GM23338 (cell line): ENCODE measurements at regions not wholly inside any gene's neighbourhood (a gene's known extent, or its start where the extent isn't known, plus 50 kb on each side); places are given as distances from the start of the nearest gene placed in this dataset.

Experiments
- ATAC-seq: fragments of 200-7000 bp; cut with Tn5 transposase; 3 replicates; pipeline ENCODE4 v1.9.1; 2020
- DNase-seq: peaks from one replicate; pipeline ENCODE4 v3.0.0-alpha.2; 2015; ENCODE audit warnings: low spot score
- H2AFZ ChIP-seq: fragments of 200-600 bp; sonication (generic); 2 replicates; pipeline ENCODE4 v1.8.0; 2016; ENCODE audit warnings: antibody characterized with exemption, mild to moderate bottlenecking, moderate library complexity
- H3F3A ChIP-seq: fragments of 200-600 bp; sonication (generic); replicated peaks from 2 replicates; pipeline ENCODE4 v1.8.0; 2017; ENCODE audit warnings: antibody characterized with exemption, mixed run types, low read depth
- H3K27ac ChIP-seq: fragments of 200-600 bp; sonication (generic); 2 replicates; pipeline ENCODE4 v1.6.1; 2016; ENCODE audit warnings: low read depth
- H3K27me3 ChIP-seq: fragments of 200-600 bp; sonication (generic); 2 replicates; pipeline ENCODE4 v1.8.0; 2016; ENCODE audit warnings: mild to moderate bottlenecking, mixed run types, moderate library complexity; ENCODE audit not compliant: insufficient read depth
- H3K36me3 ChIP-seq: fragments of 200-600 bp; sonication (generic); 2 replicates; pipeline ENCODE4 v1.8.0; 2016; ENCODE audit warnings: mild to moderate bottlenecking; ENCODE audit not compliant: insufficient read depth
- H3K4me1 ChIP-seq: fragments of 200-600 bp; sonication (generic); 2 replicates; pipeline ENCODE4 v1.8.0; 2016; ENCODE audit warnings: mild to moderate bottlenecking, moderate library complexity; ENCODE audit not compliant: insufficient read depth
- H3K4me2 ChIP-seq: fragments of 200-600 bp; sonication (generic); 2 replicates; pipeline ENCODE4 v1.7.1; 2017; ENCODE audit warnings: mixed run types
- H3K4me3 ChIP-seq: fragments of 200-600 bp; sonication (generic); 2 replicates; pipeline ENCODE4 v1.6.1; 2016; ENCODE audit warnings: mixed run types
- H3K79me2 ChIP-seq: fragments of 200-600 bp; sonication (generic); replicated peaks from 2 replicates; pipeline ENCODE4 v1.8.0; 2017; ENCODE audit warnings: mild to moderate bottlenecking; ENCODE audit not compliant: insufficient read depth
- H3K9me2 ChIP-seq: fragments of 200-600 bp; sonication (generic); 2 replicates; pipeline ENCODE4 v1.8.0; 2017; ENCODE audit not compliant: insufficient read depth
- H4K20me1 ChIP-seq: fragments of 200-600 bp; sonication (generic); replicated peaks from 2 replicates; pipeline ENCODE4 v1.8.0; 2017; ENCODE audit warnings: mild to moderate bottlenecking; ENCODE audit not compliant: insufficient read depth
- H3K27ac Mint-ChIP-seq: 2 replicates; pipeline ENCODE4 v1.8.0; 2020; ENCODE audit warnings: inconsistent platforms, mild to moderate bottlenecking, moderate library complexity, mixed read lengths
- H3K27me3 Mint-ChIP-seq: 3 replicates; pipeline ENCODE4 v1.8.0; 2022; ENCODE audit warnings: low read depth, mild to moderate bottlenecking, moderate library complexity, mixed read lengths, inconsistent platforms; ENCODE audit not compliant: insufficient read depth, poor library complexity
- H3K36me3 Mint-ChIP-seq: 3 replicates; pipeline ENCODE4 v1.8.0; 2021; ENCODE audit warnings: low read depth, mild to moderate bottlenecking, inconsistent platforms, moderate library complexity, mixed read lengths
- H3K4me1 Mint-ChIP-seq: 3 replicates; pipeline ENCODE4 v1.8.0; 2020; ENCODE audit warnings: mild to moderate bottlenecking, inconsistent platforms, mixed read lengths
- H3K4me3 Mint-ChIP-seq: 3 replicates; pipeline ENCODE4 v1.8.0; 2021; ENCODE audit warnings: moderate library complexity, mild to moderate bottlenecking, inconsistent platforms, mixed read lengths
- H3K9me3 Mint-ChIP-seq: 3 replicates; pipeline ENCODE4 v1.8.0; 2020; ENCODE audit warnings: moderate library complexity, mild to moderate bottlenecking, inconsistent platforms, mixed read lengths
- CREB1 ChIP-seq: fragments of 250-450 bp; sonication (Bioruptor Pico); IDR thresholded peaks from 2 replicates; pipeline ENCODE4 v1.5.0; 2020; ENCODE audit warnings: low read depth, mild to moderate bottlenecking, moderate library complexity
- CTCF ChIP-seq, 2 experiments: fragments of 200-600 bp in 1 of 2; sonication (generic) in 1 of 2; conservative IDR thresholded peaks; 2 replicates each; pipeline versions ENCODE4 v1.5.1 to v1.6.1; 2016 to 2017; ENCODE audit warnings: antibody characterized with exemption in 2 of 2, low read depth in 2 of 2, mild to moderate bottlenecking in 2 of 2, moderate library complexity in 1 of 2
- EZH2 ChIP-seq: fragments of 200-600 bp; sonication (generic); IDR thresholded peaks from one replicate; pipeline ENCODE4 v1.8.0; 2017; ENCODE audit warnings: antibody characterized with exemption, mild to moderate bottlenecking, low read depth; ENCODE audit not compliant: unreplicated experiment
- EZH2phosphoT487 ChIP-seq: fragments of 200-600 bp; sonication (generic); IDR thresholded peaks from one replicate; pipeline ENCODE4 v1.8.1; 2018; ENCODE audit warnings: antibody characterized with exemption; ENCODE audit not compliant: unreplicated experiment
- JUNB ChIP-seq: IDR thresholded peaks from one replicate; pipeline ENCODE4 v1.6.1; 2016; ENCODE audit warnings: antibody characterized with exemption; ENCODE audit not compliant: unreplicated experiment
- NANOG ChIP-seq: IDR thresholded peaks from 2 replicates; pipeline ENCODE4 v1.6.1; 2016; ENCODE audit warnings: antibody characterized with exemption, borderline replicate concordance
- POLR2AphosphoS5 ChIP-seq: IDR thresholded peaks from 2 replicates; pipeline ENCODE4 v1.6.1; 2016; ENCODE audit warnings: antibody characterized with exemption, low read depth
- REST ChIP-seq: IDR thresholded peaks from one replicate; pipeline ENCODE4 v1.6.1; 2018; ENCODE audit warnings: antibody characterized with exemption; ENCODE audit not compliant: unreplicated experiment
- STAT1 ChIP-seq: IDR thresholded peaks from one replicate; pipeline ENCODE4 v1.6.1; 2016; ENCODE audit warnings: antibody characterized with exemption; ENCODE audit not compliant: unreplicated experiment
- ZNF114 ChIP-seq: fragments of 250-450 bp; sonication (Bioruptor Pico); IDR thresholded peaks from 2 replicates; pipeline ENCODE4 v1.5.0; 2020; ENCODE audit warnings: mild to moderate bottlenecking, moderate library complexity
- ZNF331 ChIP-seq: fragments of 250-450 bp; sonication (Bioruptor Pico); IDR thresholded peaks from 2 replicates; pipeline ENCODE4 v1.5.0; 2020; ENCODE audit warnings: low read depth, mild to moderate bottlenecking, moderate library complexity
- ZNF462 ChIP-seq: fragments of 250-450 bp; sonication (Bioruptor Pico); IDR thresholded peaks from 2 replicates; pipeline ENCODE4 v1.5.0; 2020; ENCODE audit warnings: mild to moderate bottlenecking, moderate library complexity
- TF ChIP-seq, protein P1 (sequence below): IDR thresholded peaks from 2 replicates; pipeline ENCODE4 v1.6.1; 2016; ENCODE audit warnings: antibody characterized with exemption

GRCh38 chr18:78321402-78321801, 658.2 kb upstream of the SALL3 start:
- Mint-ChIP-seq H3K27ac (no peak overlapping the region), H3K36me3 (peaks cover 31% of the 10 kb centered on the region), H3K9me3 (peaks cover 97% of the 10 kb centered on the region), H3K4me3 (no peak overlapping the region), H3K27me3 (peaks cover 7% of the 10 kb centered on the region), H3K4me1 (no peaks in the 10 kb centered on the region)
- ATAC-seq (no peak), DNase-seq (no peak)
- Histone ChIP-seq H3K79me2 (no peaks in the 10 kb centered on the region), H3K27me3 (no peaks in the 10 kb centered on the region), H3K4me1 (no peaks in the 10 kb centered on the region), H3K4me2 (no peak overlapping the region), H3K27ac (no peak overlapping the region), H3K4me3 (no peak overlapping the region), H3K36me3 (no peaks in the 10 kb centered on the region; the same call in 1 of the 2 replicates), H4K20me1 (no peaks in the 10 kb centered on the region), H2AFZ (no peak overlapping the region), H3K9me2 (no peaks in the 10 kb centered on the region), H3F3A (no peaks in the 10 kb centered on the region)
- TF ChIP-seq ZNF331 (CRISPR knock-in tag) (no peak), EZH2 (no peak), ZNF462 (no peak), REST (no peak), POLR2AphosphoS5 (no peak), STAT1 (no peak), EZH2phosphoT487 (no peak), ZNF114 (no peak), JUNB (no peak), CTCF (conservative IDR thresholded peaks at IDR 0.05; ENCODE audit: low read depth in 2 of 2) (no peak), CREB1 (CRISPR knock-in tag) (no peak), NANOG (no peak)
- TF ChIP-seq, protein P1, sequence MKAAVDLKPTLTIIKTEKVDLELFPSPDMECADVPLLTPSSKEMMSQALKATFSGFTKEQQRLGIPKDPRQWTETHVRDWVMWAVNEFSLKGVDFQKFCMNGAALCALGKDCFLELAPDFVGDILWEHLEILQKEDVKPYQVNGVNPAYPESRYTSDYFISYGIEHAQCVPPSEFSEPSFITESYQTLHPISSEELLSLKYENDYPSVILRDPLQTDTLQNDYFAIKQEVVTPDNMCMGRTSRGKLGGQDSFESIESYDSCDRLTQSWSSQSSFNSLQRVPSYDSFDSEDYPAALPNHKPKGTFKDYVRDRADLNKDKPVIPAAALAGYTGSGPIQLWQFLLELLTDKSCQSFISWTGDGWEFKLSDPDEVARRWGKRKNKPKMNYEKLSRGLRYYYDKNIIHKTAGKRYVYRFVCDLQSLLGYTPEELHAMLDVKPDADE = no peak
